HFFc6 (cell line): ENCODE measurements at regions not wholly inside any gene's neighbourhood (a gene's known extent, or its start where the extent isn't known, plus 50 kb on each side); places are given as distances from the start of the nearest gene placed in this dataset.

Experiments
- DNase-seq: peaks from one replicate; pipeline ENCODE4 v3.0.0-alpha.2; 2018
- H3K27ac Mint-ChIP-seq: 2 replicates; pipeline ENCODE4 v1.8.0; 2020; ENCODE audit warnings: mild to moderate bottlenecking, mixed read lengths
- H3K27me3 Mint-ChIP-seq: 2 replicates; pipeline ENCODE4 v1.8.0; 2021; ENCODE audit warnings: mild to moderate bottlenecking, moderate library complexity, mixed read lengths; ENCODE audit not compliant: insufficient read depth
- H3K36me3 Mint-ChIP-seq: 2 replicates; pipeline ENCODE4 v1.8.0; 2021; ENCODE audit warnings: low read depth, mixed read lengths
- H3K4me1 Mint-ChIP-seq: 2 replicates; pipeline ENCODE4 v1.8.0; 2020; ENCODE audit warnings: low read depth, mixed read lengths
- H3K4me3 Mint-ChIP-seq: 2 replicates; pipeline ENCODE4 v1.8.0; 2020; ENCODE audit warnings: mild to moderate bottlenecking, moderate library complexity, mixed read lengths
- H3K9me3 Mint-ChIP-seq: 2 replicates; pipeline ENCODE4 v1.8.0; 2020; ENCODE audit warnings: mild to moderate bottlenecking, mixed read lengths
- TF ChIP-seq, protein P1 (sequence below): fragments of 200-600 bp; sonication (generic); IDR thresholded peaks from 2 replicates; pipeline ENCODE4 v1.5.0; 2021; ENCODE audit warnings: antibody characterized with exemption, mild to moderate bottlenecking

DNA sequence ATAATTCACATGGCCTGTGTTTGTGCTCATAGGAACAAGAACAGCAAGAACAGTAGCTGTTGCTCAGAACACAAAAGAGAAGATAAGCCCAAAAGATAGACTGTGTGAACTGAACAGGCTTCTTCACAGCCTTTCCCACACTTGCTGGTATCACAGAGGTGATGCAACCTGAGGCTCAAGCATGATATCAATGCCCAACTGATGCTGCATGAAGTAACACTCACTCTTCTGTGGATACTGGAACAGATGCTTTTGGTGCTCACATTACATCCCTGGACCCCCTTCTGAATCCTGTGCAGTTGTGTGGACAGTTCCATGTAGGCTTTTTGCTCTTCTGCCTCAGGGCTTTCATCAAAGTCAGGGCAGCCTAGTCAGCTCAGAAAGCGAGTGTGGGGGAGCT lies 88.4 kb upstream of the RND3 start:
- Mint-ChIP-seq H3K4me1 (peaks cover 45% of the 10 kb centered on the region), H3K9me3 (peaks cover 24% of the 10 kb centered on the region), H3K27me3 (no peaks in the 10 kb centered on the region), H3K36me3 (peaks cover 24% of the 10 kb centered on the region), H3K4me3 (no peak overlapping the region), H3K27ac (no peak overlapping the region)
- DNase-seq: no peak
- TF ChIP-seq, protein P1, sequence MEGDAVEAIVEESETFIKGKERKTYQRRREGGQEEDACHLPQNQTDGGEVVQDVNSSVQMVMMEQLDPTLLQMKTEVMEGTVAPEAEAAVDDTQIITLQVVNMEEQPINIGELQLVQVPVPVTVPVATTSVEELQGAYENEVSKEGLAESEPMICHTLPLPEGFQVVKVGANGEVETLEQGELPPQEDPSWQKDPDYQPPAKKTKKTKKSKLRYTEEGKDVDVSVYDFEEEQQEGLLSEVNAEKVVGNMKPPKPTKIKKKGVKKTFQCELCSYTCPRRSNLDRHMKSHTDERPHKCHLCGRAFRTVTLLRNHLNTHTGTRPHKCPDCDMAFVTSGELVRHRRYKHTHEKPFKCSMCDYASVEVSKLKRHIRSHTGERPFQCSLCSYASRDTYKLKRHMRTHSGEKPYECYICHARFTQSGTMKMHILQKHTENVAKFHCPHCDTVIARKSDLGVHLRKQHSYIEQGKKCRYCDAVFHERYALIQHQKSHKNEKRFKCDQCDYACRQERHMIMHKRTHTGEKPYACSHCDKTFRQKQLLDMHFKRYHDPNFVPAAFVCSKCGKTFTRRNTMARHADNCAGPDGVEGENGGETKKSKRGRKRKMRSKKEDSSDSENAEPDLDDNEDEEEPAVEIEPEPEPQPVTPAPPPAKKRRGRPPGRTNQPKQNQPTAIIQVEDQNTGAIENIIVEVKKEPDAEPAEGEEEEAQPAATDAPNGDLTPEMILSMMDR: no peak

DNA sequence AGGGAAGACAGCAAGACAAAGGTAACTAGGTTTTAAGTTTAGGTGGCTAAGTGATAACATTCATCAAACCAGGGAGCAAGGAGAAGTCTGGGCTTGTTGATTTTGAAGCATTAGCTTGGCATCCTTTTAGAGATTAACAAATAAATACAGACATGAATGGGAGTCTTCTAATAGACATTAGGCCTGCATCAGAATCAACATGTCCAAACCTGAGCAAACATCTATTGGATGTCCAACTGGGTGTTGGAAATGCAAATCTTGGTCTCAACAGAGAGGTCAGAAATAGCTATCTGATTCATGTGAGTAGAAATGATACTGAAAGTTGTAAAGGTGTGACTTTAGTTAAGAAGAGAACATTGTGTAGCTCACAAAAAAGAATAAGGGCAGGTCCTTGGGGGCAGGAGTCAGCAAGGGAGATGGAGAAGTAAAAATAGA lies 85.5 kb upstream of the RND3 start:
- Mint-ChIP-seq H3K4me3 (no peak overlapping the region), H3K36me3 (peaks cover 6% of the 10 kb centered on the region; the same call in 1 of the 2 replicates), H3K27ac (no peak overlapping the region), H3K27me3 (no peaks in the 10 kb centered on the region), H3K9me3 (peaks cover 7% of the 10 kb centered on the region), H3K4me1 (peaks cover 73% of the 10 kb centered on the region)
- DNase-seq: no peak
- TF ChIP-seq, protein P1: no peak

DNA sequence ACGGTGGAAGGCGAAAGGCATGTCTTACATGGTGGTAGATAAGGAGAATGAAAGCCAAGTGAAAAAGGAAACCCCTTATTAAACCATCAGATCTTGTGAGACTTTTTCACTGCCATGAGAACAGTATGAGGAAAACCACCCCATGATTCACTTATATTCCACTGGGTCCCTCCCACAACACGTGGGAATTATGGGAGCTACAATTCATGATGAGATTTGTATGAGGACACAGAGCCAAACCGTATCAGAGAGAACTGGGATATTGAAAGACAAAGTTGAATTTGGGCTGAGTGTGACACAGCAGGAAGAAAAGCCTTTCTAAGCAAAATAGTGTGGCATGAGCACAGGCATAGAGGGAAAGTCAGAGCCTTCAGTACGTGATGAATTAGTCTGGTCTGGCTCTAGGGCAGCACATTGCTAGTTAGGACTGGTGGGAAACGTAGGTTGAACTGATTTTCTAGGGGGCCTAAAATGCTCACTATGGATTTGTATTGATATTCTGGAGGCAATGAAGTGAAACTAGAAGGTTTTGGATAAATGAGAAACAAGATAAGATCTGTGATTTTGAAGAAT lies 84.8 kb upstream of the RND3 start:
- H3K27me3 Mint-ChIP-seq: no peaks in the 10 kb centered on the region
- peak overlapping the region; percentile 63 for H3K27ac Mint-ChIP-seq
- H3K36me3 Mint-ChIP-seq: no peaks in the 10 kb centered on the region
- no peaks in the 10 kb centered on the region for H3K9me3 Mint-ChIP-seq
- TF ChIP-seq, protein P1: no peak
- DNase-seq: no peak
- no peak overlapping the region for H3K4me3 Mint-ChIP-seq
- peaks cover 80% of the 10 kb centered on the region for H3K4me1 Mint-ChIP-seq

DNA sequence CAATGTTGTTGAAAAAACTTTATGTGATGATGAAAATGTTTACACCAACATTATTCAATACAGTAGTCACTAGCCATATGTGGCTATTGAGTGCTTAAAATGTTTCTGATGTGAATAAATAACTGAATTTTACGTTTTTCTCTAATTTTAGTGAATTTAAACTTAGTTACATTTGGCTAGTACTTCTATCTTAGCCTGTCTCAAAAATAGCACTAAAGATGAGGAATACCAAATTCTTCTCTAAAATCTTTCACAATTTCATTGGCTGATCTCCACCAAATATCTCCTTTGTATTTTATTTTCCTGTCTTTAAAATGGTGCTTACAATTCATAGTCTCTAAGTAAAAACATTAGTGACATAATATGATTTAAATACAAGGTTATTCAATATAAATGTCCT lies 83.7 kb upstream of the RND3 start:
- H3K9me3 Mint-ChIP-seq: no peaks in the 10 kb centered on the region
- H3K27me3 Mint-ChIP-seq: no peaks in the 10 kb centered on the region
- peaks cover 90% of the 10 kb centered on the region for H3K4me1 Mint-ChIP-seq
- peak overlapping the region; percentile 87 for H3K27ac Mint-ChIP-seq
- DNase-seq: no peak
- peak overlapping the region; percentile 61; the same call in 1 of the 2 replicates for H3K4me3 Mint-ChIP-seq
- no peaks in the 10 kb centered on the region for H3K36me3 Mint-ChIP-seq
- TF ChIP-seq, protein P1: no peak

DNA sequence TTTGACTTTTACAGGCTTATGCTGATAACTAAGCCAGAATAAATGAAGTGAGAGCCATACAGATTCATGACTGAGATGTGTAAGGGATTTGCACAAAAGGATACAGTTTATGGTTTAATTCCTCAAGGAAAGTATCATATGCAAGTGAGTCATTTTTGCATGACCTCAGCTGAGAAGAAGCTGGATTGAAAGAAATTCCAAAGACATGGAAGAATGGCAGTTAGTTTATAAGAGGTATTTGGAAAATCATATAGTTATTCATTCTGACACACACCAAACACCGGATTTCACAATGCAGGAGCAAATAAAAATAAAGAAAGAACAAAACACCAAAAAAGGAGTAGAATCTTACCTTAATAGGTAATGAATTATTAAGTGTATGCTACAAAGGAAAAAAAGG lies 83.2 kb upstream of the RND3 start:
- H3K27me3 Mint-ChIP-seq: no peaks in the 10 kb centered on the region
- DNase-seq: peak; percentile 88
- peak overlapping the region; percentile 61 for H3K4me3 Mint-ChIP-seq
- peak overlapping the region; percentile 87 for H3K27ac Mint-ChIP-seq
- TF ChIP-seq, protein P1: no peak
- H3K36me3 Mint-ChIP-seq: no peaks in the 10 kb centered on the region
- peaks cover 90% of the 10 kb centered on the region for H3K4me1 Mint-ChIP-seq
- no peaks in the 10 kb centered on the region for H3K9me3 Mint-ChIP-seq

DNA sequence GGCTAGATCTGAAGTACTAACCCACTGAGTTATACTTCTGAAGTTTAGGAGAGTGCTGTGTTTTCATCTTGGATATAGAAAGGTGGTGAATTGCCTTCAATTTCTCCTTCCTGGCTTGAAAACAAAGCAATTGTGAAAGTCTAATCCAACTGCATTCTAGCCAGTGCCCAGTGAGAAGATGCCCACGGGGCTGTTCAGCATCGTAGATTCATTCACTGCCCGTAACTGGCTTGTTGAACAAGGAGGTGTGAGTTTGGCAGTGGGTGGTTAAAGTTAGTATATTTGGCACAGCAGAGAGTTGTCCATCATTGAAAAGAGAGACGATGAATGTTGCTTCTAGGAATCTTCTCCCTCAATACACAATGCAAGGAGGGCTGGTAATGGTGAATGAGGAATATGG lies 82.3 kb upstream of the RND3 start:
- no peaks in the 10 kb centered on the region for H3K27me3 Mint-ChIP-seq
- H3K27ac Mint-ChIP-seq: peak overlapping the region; percentile 87
- peaks cover 98% of the 10 kb centered on the region for H3K4me1 Mint-ChIP-seq
- no peak for DNase-seq
- no peaks in the 10 kb centered on the region for H3K9me3 Mint-ChIP-seq
- no peaks in the 10 kb centered on the region for H3K36me3 Mint-ChIP-seq
- TF ChIP-seq, protein P1: no peak
- H3K4me3 Mint-ChIP-seq: 0 out of 2 replicates have a peak overlapping the region, but pooled peaks have one; percentile 2
